OCI-LY3 (cell line): ENCODE measurements at regions not wholly inside any gene's neighbourhood (a gene's known extent, or its start where the extent isn't known, plus 50 kb on each side); places are given as distances from the start of the nearest gene placed in this dataset.

Source experiments
- H2AFZ ChIP-seq: fragments of 200-600, 300-600 bp; shearing (Covaris generic); 2 replicates; pipeline ENCODE4 v1.6.0; 2014; ENCODE audit warnings: antibody characterized with exemption, low read depth, low read length
- H3K27ac ChIP-seq: fragments of 200-600, 300-600 bp; sonication (generic); 2 replicates; pipeline ENCODE4 v1.5.1; 2014; ENCODE audit warnings: mild to moderate bottlenecking, low read length, moderate library complexity, mixed read lengths
- H3K27me3 ChIP-seq: fragments of 200-600, 300-600 bp; sonication (generic); 2 replicates; pipeline ENCODE4 v1.6.1; 2014; ENCODE audit warnings: low read depth, low read length, mixed read lengths
- H3K36me3 ChIP-seq: fragments of 200-600, 300-600 bp; sonication (generic); replicated peaks from 2 replicates; pipeline ENCODE3; 2014; ENCODE audit warnings: low read depth, low read length, mixed read lengths
- H3K4me1 ChIP-seq: fragments of 300-600, 200-600 bp; sonication (generic); 2 replicates; pipeline ENCODE4 v1.6.1; 2014; ENCODE audit warnings: low read length, mixed read lengths
- H3K4me2 ChIP-seq: fragments of 200-600, 300-600 bp; sonication (generic); 2 replicates; pipeline ENCODE4 v1.6.1; 2014; ENCODE audit warnings: low read length, mixed read lengths
- H3K4me3 ChIP-seq: fragments of 300-600, 200-600 bp; sonication (generic); 2 replicates; pipeline ENCODE4 v1.5.1; 2014; ENCODE audit warnings: antibody characterized with exemption, mild to moderate bottlenecking, low read length, moderate library complexity
- H3K79me2 ChIP-seq: fragments of 300-600, 200-600 bp; shearing (Covaris generic); 2 replicates; pipeline ENCODE4 v1.6.1; 2014; ENCODE audit warnings: mild to moderate bottlenecking, low read length, mixed read lengths
- H3K9ac ChIP-seq: fragments of 300-600, 200-600 bp; shearing (Covaris generic); 2 replicates; pipeline ENCODE4 v1.6.0; 2014; ENCODE audit warnings: mild to moderate bottlenecking, low read length, moderate library complexity
- H3K9me3 ChIP-seq: fragments of 200-600, 300-600 bp; shearing (Covaris generic); 2 replicates; pipeline ENCODE4 v1.6.1; 2014; ENCODE audit warnings: low read length, mixed read lengths; ENCODE audit not compliant: insufficient read depth
- H4K20me1 ChIP-seq: fragments of 200-600, 300-600 bp; sonication (generic); 2 replicates; pipeline ENCODE4 v1.6.1; 2016; ENCODE audit warnings: low read length, mixed read lengths; ENCODE audit not compliant: insufficient read depth
- CTCF ChIP-seq: fragments of 200-600, 300-600 bp; sonication (generic); IDR thresholded peaks from 2 replicates; pipeline ENCODE4 v1.5.1; 2014; ENCODE audit warnings: antibody characterized with exemption, low read length, low read depth
- EZH2phosphoT487 ChIP-seq: fragments of 200-600 bp; shearing (Covaris generic); IDR thresholded peaks from 2 replicates; pipeline ENCODE4 v1.6.1; 2018; ENCODE audit warnings: antibody characterized with exemption, mixed run types, low read depth

- peaks cover 7% of the 10 kb centered on the region for H3K27me3 ChIP-seq
- H3K9ac ChIP-seq, result no peak overlapping the region
- H2AFZ ChIP-seq, result no peak overlapping the region
- no peak overlapping the region for H3K4me2 ChIP-seq
- TF ChIP-seq CTCF, result no peak
- TF ChIP-seq EZH2phosphoT487, result no peak
- no peak overlapping the region for H3K4me3 ChIP-seq
- no peaks in the 10 kb centered on the region for H4K20me1 ChIP-seq
- H3K27ac ChIP-seq, result no peak overlapping the region
- H3K36me3 ChIP-seq, result no peaks in the 10 kb centered on the region
- H3K9me3 ChIP-seq, result no peaks in the 10 kb centered on the region
- H3K79me2 ChIP-seq, result no peaks in the 10 kb centered on the region
- no peaks in the 10 kb centered on the region for H3K4me1 ChIP-seq
Measured at GRCh38 chr5:32520356-32520755, 65.0 kb upstream of the SUB1 start.

GRCh38 chr5:32519508-32519907, 65.8 kb upstream of the SUB1 start:
- Histone ChIP-seq H3K9ac (no peak overlapping the region), H3K79me2 (no peaks in the 10 kb centered on the region), H3K27ac (no peak overlapping the region), H3K4me1 (no peaks in the 10 kb centered on the region), H3K36me3 (no peaks in the 10 kb centered on the region), H4K20me1 (no peaks in the 10 kb centered on the region), H3K4me3 (no peak overlapping the region), H3K9me3 (no peaks in the 10 kb centered on the region), H3K4me2 (no peak overlapping the region), H3K27me3 (peaks cover 4% of the 10 kb centered on the region; the same call in 1 of the 2 replicates), H2AFZ (no peak overlapping the region)
- TF ChIP-seq EZH2phosphoT487 (no peak), CTCF (no peak)

- Histone ChIP-seq H3K27ac (no peak overlapping the region), H3K9ac (no peak overlapping the region), H3K9me3 (no peaks in the 10 kb centered on the region), H3K4me3 (no peak overlapping the region), H3K79me2 (no peaks in the 10 kb centered on the region), H3K27me3 (no peaks in the 10 kb centered on the region), H4K20me1 (no peaks in the 10 kb centered on the region), H3K4me1 (no peaks in the 10 kb centered on the region), H3K4me2 (no peak overlapping the region), H3K36me3 (no peaks in the 10 kb centered on the region), H2AFZ (no peak overlapping the region)
- TF ChIP-seq CTCF (no peak), EZH2phosphoT487 (no peak)
Measured at GRCh38 chr5:32514806-32515205, 70.3 kb upstream of the ZFR start.

- Histone ChIP-seq H3K4me2 (no peak overlapping the region), H3K4me3 (no peak overlapping the region), H3K36me3 (no peaks in the 10 kb centered on the region), H3K27me3 (peaks cover 4% of the 10 kb centered on the region; the same call in 1 of the 2 replicates), H3K9me3 (no peaks in the 10 kb centered on the region), H3K27ac (no peak overlapping the region), H3K9ac (no peak overlapping the region), H2AFZ (no peak overlapping the region), H3K79me2 (no peaks in the 10 kb centered on the region), H4K20me1 (no peaks in the 10 kb centered on the region), H3K4me1 (no peaks in the 10 kb centered on the region)
- TF ChIP-seq EZH2phosphoT487, result no peak
- no peak for TF ChIP-seq CTCF
Measured at GRCh38 chr5:32512926-32513325, 68.4 kb upstream of the ZFR start.
